CD1c-positive myeloid dendritic cell (primary cell): ENCODE measurements at regions not wholly inside any gene's neighbourhood (a gene's known extent, or its start where the extent isn't known, plus 50 kb on each side); places are given as distances from the start of the nearest gene placed in this dataset.

Experiments used
- DNase-seq: peaks from one replicate; pipeline ENCODE4 v3.0.0-alpha.2; 2016; ENCODE audit errors: extremely low spot score

DNA sequence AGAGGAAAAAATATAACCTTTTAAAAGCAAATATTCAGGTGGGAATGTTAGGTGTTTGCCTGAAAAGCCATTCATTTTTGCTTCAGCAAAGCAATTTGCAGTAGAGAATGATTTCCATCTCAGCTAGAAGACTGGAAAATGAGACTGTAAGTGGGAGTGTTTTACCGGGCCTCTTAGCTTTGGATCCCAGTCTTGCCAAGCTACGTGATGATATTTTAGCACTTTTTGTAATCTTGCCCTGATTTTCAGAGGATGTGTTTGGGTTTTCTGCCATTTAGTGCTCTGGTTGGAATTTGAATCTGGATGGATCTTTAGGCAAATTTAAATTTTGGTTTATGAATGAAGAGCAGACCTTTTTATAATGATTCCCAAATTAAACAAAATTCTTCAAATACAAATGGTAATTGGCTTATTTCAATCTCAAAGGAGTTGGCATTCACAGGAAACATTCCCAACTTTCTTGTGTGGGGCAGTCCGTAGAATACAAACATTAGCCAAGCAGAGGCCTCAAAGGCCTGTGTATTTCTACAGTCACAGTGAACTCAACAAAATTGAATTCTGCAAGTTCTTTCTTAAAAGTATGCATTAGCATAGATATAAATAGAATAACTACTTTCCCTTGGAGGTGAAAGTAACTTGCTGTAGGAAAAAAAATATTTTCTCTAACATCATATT, 646.4 kb downstream of the CDY2B start:
- DNase-seq = no peak

DNA sequence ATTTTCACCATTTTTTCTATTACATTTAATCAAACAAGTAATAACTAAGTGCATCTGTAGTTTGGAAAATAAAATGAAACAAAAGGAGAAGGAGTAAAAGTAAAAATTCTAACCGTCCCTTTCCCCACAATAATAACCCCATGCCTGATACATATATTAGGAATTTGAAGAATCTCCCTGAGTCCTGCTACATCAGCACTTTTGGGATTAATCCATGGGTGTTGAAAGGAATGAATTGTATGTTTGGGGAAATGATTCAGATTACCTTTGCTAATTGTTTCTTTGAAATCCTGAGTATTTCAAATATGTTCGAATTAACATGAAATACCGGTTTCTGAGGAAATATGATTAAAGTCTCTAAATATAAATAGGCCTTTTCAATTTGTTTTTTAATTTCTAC, 648.0 kb downstream of the CDY2B start:
- no peak for DNase-seq

DNA sequence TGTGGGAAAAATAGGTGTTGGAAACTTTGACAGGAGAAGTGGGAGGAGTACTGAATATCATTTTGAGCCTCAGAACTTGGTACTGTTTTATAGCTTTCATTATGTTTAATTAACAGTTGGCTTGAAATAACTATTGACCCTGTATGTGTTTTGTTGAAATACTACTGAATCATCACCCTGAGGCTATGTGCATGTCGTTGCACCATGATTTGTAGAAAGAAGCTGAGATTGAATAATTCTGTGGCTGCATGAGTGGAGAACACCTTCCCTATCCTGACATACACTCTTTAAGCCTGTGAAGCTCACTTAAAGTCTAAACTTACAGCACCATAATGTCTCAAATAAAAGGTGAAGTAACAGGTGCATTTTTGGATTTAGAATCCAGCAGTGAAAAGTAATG, 656.5 kb downstream of the CDY2B start:
- DNase-seq = no peak

DNA sequence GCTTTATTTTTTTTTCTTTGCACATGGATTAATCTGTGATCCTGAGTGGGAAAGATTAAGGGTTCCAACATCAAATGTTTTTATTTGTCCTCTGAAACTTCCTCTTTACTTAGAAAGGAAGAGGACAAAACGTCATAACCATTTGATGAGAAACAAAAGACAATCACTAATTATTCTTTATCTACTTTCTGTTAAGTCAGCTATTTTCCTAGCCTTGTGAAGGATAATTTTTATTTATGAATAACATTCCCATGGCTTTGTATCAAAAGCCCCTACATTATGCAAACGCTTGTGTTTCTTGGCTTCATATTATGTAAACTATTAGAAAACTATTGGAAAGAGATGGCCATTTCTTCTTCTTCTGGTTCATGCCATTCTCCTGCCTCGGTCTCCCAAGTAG, 677.6 kb downstream of the CDY2B start:
- DNase-seq = no peak

DNA sequence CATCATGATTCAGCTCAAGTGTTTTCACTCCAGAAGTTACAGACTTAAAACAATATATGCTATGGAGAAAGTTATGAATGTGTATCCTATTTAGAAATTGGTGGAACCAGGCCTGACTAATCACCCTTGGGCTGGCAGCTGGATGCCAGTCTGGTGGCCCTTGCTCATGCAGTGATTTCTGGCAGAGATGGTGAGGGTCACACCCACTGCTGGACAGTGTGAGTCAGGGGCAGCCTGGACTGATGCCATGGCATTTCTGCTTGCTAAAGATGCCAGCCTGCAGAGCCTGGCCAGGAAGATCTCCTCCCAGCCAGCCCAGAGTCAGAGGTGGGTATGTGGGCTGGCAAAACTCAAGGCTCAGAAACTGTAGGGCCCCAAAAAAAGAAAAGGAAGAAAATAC, 695.7 kb downstream of the CDY2B start:
- no peak for DNase-seq

DNA sequence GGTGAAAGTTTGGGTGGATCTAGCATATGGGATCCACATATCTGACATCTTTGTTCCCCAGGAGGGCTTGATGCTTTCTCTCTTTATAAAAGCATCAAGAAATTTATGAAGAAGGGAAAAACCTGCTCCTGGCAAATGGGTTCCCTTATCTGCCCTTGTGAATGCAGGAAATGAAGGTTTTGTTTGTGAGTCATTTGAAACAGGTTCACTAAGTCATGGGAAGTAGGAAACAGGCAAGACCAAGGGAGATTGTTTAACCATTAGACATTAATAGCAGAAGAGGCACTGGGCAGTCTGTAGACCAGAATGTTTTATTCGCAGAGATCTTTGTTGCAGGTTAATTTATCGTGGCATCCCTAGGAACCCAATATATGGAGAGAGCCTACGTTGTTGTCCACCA, 713.1 kb downstream of the CDY2B start:
- DNase-seq = no peak

DNA sequence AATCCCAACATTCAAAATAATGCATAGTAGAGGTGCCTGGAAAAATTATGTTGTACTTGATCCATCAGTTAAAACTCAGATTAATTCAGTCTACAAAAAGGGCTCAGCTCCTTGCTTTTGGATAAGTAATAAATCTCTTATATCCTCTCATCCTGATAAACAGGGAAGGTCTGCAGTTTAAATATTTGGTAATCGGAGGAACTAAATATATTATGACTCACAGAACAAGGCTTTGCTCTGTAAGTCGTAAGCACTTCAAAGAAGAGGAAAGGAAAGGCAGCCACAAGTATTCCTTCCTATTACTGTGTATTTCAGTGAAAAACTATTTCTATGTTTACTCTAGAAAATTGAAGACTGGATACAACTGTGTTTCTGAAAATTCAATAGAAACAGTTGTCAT, 757.9 kb downstream of the CDY2B start:
- DNase-seq = no peak

DNA sequence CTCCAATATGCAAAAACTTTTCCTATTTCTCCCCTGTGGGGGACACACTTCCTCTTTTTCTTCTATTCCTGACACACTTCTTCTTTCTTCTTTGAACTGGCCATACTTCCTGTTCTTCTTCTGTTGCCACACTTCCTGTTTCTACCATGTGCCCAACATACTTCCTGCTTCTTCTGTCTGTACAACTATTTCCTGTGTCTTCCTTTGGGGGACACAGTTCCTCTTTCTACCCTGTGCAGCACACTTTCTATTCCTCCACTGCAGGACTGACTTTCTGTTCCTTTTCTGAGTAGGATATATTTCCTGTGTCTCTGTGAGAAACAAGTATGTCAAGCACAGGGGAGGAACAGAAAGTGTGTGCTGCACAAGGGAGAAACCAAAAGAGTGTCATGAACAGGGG, 794.7 kb downstream of the CDY2B start:
- no peak for DNase-seq

DNA sequence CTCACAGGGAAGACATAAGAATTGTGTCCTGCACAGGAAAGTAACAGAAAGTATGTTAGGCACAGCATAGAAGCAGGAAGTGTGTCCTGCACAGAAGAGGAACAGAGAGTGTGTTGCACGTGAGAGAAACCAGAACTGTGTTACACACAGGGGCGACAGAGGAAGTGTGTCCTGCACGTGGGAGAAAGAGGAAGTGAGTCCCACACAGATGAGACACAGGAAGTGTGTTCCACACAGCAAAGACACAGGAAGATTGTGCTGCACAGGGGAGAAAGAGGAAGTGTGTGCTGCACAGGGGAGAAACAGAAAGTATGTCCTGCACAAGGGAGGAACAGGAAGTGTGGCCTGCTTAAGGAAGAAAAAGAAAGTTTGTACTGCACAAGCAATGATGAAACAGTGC, 800.1 kb downstream of the CDY2B start:
- DNase-seq = no peak

DNA sequence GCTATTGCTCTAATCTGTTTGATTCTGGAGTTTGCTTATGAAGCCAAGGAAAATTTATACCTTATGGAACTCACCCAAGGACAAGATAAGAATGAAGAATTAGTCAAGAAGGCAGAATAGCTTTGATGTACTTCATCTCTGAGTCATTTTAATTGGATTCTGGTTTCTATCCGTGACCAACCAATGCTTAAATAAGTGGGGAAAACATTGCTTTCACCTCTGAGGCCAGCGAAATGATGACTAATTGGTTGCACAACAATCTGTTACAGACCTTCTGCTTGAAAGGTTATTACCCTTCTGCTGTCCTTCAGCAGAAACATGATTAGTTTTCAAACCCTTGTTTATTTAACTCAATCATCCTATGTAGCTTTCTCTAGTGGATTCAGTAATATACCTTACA, 812.7 kb downstream of the CDY2B start:
- DNase-seq = no peak

DNA sequence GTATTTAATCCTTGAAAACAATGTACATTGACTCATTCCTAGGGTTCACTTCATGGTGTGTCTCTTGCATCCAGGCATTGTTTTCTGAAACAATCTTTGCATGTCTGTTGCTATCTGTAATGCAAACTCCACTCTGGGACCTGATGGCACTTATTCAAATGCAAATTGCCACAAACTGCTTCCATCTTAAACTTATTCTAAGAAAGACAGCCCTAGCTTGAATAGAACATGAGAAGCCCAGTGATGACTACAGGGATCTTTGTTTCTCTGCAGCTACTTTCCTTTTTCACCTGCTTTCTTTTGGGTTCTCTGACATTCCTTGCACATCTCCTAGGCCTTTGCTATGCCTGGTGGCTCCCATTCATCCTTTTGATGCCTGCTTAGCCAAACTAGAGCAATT, 827.0 kb downstream of the CDY2B start:
- DNase-seq = no peak

DNA sequence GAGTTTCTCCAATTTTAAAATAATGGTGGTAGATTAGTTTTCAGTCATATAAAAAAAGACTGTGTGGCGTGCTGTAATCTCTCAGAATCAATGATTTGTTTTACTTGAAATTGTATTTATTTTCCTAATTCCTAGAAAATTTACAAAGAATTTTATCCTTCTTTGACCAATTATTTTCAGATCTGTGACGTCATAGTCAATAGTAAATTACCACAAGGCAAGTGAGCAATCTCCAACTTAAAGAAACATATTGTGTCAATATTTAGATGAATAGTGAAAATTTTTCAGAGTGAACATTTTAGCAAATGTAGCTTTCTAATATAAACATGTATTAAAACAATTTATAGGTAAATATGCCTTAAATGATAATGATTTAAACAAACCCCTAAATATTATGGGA, 829.6 kb downstream of the CDY2B start:
- DNase-seq = no peak

DNA sequence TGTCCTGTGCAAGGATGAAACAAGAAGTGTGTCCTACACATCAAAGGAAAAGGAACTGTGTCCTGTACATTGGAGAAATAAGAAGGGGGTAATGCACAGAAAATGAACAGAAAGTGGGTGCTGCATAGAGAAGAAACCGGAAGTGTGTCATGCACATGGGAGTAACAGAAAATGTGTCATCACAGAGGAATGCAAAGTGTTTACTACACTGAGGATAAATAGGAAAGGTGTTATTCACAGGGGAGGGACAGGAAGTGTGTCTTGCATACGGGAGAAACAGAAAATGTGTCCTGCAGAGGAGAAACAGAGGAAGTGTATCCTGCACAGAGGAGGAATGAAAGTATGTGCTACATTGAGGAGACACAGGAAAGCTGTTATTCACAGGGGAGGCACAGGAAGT, 834.9 kb downstream of the CDY2B start:
- no peak for DNase-seq

DNA sequence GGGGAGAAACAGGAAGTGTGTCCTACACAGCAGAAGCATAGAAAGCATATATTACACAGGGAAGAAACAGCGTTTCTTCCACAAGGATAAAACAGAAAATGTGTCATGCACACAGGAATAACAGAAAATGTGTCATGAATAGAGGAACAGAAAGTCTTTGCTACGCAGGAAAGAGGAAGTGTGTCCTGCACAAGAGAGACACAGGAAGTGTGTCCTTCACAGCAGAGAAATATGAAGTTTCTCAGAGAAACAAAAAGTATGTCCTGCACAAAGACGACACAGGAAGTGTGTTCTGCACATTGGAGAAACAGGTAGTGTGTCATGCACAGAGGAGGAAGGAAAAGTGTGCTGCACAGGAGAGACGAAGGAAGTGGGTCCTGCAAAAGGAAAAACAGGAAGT, 835.3 kb downstream of the CDY2B start:
- DNase-seq = no peak

DNA sequence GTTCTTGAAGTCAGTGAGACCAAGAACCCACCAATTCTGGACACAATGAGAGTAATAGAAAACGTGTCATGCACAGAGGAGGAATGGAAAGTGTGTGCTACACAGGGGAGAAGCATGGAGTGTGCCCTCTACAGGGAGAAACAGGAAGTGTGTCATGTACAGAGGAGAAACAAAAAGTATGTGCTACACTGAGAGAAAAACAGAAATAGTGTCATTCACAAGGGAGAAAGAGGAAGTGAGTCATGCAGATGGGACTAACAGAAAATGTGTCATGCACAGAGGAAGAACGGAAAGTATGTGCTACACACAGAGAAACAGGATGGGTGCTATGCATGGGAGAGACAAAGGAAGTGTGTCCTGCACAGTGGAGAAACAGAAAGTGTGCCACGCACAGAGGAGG, 835.7 kb downstream of the CDY2B start:
- no peak for DNase-seq

DNA sequence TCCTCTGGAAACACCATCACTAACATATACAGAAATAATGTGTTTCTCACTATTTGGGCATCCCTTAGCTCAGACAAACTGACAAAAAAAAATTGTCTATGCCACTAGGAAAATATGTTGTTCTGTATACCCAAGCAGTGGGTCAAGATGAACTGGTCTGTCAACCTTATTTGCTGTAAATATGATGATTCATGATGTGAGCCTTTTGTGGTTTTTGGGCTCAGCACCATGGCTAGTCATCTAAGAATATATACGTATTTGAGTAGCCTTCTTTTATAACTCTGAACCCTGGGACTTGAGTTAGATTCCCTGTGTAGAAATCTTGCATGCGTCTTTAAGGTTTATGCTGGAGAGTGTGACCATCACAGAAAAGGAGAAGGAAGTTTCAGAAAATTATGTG, 841.6 kb downstream of the CDY2B start:
- no peak for DNase-seq

DNA sequence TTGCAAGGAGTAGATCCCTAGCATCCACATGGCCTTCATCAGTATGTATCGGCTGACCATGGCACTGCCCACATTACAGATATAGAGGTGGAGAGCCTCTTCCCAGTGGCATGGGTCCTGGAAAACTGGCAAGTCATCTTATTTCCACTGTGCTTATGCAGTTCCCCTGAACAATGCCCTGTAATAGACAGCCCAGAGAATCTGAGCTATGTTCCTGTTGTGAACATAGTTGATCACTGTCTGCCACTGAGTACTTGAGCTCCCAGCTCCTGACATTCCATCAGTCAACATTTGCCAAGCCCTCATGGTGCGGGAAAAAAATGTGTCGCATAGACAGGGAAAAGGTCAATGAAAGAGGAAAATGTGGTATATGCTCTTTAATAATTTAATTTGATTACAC, 861.9 kb downstream of the CDY2B start:
- DNase-seq = no peak

DNA sequence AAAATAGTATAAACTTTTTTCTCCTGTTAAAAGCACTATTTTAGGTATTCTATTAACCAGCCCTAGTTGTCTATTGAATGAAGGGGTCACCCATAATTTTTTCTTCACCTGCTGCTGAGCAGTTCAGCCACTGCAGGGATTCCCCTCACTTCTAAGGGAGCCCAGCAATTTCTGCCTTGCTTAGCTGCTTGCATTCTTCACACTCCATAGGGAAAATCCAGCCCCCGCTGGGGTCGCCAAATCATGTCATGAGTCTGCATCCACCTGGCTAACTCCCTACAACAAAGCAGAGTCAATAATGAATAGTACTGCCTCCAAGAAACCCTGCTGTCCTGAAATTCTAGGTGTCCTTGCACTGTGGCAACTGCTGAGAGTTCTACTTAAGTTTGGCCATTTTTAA, 886.5 kb downstream of the CDY2B start:
- DNase-seq = no peak

DNA sequence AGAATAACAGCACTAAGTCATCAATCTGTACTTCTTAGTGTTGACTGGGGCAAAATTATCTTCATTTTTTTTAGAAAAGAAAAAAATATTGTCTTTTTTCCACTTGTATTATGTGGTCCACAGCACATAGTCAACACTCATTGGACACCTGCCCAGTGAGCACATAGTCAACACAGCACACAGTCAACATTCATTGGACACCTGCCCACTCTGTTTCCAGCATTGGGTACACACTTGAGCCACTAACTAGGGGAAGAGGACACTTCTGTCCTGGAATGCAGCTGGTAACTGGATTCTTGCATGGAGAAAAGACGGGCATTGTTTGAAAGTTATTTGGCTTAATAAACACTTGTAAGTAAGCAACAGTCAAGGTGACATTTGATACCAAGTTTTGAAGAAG, 898.2 kb downstream of the CDY2B start:
- DNase-seq = no peak

DNA sequence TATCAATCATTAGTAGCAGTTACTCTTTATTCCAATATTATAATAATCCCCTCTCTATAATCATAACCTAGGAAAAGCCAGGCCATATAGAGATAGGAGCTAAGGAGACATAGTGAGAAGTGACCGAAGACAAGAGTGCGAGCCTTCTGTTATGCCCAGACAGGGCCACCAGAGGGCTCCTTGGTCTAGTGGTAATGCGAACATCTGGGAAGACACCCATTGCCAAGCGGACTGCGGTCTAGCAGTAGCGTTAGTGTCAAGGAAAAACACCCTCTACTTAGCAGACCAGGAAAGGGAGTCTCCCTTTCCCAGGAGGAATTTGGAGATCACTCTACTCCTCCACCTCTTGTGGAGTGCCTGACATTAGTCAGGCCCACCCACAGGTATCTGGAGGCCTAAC, 920.9 kb downstream of the CDY2B start:
- no peak for DNase-seq

DNA sequence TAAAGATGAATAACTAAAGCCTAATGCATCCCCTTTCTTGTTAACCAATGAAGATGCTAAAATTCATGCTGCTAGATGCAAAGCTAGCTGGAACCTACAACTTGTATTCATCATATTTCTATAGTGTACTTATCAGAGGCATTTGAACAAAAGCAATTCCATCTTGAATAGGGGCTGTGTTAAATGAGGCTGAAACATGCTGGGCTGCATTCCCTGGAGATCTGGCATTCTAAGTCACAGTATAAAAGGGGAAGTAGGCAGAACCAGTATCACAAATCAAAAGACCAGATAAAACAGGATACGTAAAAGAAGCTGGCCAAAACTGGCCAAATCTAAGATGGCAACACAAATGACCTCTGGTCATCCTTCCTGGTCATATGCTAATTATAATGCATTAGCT, 932.8 kb downstream of the CDY2B start:
- DNase-seq = no peak
